ENCODE measurements at regions not wholly inside any gene's neighbourhood (a gene's known extent, or its start where the extent isn't known, plus 50 kb on each side); places are given as distances from the start of the nearest gene placed in this dataset.

DNA sequence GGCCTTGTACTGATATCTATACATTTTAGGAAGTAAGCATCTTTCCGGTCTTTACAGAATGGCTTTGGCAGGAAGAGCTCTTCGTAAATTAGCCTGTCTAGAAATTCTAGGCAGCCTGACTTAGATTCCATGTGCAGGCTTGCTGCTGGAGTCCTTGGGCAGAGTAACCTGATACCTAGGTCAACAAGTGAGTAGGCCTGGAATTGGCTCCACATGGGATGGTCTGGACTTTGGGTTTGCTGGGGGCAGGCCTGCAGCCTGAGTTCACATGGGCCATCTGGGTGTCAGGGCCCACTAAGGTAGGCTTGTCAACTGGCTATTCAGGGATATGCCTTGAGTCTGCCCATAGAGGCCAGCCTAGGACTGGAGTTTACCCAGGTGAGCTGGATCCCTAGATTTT is 59.6 kb upstream of the CYYR1 start:
- TF ChIP-seq ZNF792 (tag by site-specific recombination; IDR thresholded peaks at IDR 0.05): no peak
- TF ChIP-seq, protein P1, sequence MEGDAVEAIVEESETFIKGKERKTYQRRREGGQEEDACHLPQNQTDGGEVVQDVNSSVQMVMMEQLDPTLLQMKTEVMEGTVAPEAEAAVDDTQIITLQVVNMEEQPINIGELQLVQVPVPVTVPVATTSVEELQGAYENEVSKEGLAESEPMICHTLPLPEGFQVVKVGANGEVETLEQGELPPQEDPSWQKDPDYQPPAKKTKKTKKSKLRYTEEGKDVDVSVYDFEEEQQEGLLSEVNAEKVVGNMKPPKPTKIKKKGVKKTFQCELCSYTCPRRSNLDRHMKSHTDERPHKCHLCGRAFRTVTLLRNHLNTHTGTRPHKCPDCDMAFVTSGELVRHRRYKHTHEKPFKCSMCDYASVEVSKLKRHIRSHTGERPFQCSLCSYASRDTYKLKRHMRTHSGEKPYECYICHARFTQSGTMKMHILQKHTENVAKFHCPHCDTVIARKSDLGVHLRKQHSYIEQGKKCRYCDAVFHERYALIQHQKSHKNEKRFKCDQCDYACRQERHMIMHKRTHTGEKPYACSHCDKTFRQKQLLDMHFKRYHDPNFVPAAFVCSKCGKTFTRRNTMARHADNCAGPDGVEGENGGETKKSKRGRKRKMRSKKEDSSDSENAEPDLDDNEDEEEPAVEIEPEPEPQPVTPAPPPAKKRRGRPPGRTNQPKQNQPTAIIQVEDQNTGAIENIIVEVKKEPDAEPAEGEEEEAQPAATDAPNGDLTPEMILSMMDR (tag by site-specific recombination; IDR thresholded peaks at IDR 0.05): no peak
- TF ChIP-seq, protein P2, sequence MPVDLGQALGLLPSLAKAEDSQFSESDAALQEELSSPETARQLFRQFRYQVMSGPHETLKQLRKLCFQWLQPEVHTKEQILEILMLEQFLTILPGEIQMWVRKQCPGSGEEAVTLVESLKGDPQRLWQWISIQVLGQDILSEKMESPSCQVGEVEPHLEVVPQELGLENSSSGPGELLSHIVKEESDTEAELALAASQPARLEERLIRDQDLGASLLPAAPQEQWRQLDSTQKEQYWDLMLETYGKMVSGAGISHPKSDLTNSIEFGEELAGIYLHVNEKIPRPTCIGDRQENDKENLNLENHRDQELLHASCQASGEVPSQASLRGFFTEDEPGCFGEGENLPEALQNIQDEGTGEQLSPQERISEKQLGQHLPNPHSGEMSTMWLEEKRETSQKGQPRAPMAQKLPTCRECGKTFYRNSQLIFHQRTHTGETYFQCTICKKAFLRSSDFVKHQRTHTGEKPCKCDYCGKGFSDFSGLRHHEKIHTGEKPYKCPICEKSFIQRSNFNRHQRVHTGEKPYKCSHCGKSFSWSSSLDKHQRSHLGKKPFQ (tag by site-specific recombination; IDR thresholded peaks at IDR 0.05): no peak
- no peak for TF ChIP-seq ZNF416 (tag by site-specific recombination; IDR thresholded peaks at IDR 0.05)
- TF ChIP-seq ZNF514 (tag by site-specific recombination; IDR thresholded peaks at IDR 0.05): no peak
- TF ChIP-seq ZBTB1 (tag by site-specific recombination; IDR thresholded peaks at IDR 0.05): no peak
- no peak for TF ChIP-seq ZNF624 (tag by site-specific recombination; IDR thresholded peaks at IDR 0.05)
- no peak for TF ChIP-seq ZBTB7A (tag by site-specific recombination; IDR thresholded peaks at IDR 0.05; ENCODE audit: low read depth)
- no peak for TF ChIP-seq TRIM28 (IDR thresholded peaks at IDR 0.05; ENCODE audit: borderline replicate concordance, low read length)
- TF ChIP-seq, protein P3, sequence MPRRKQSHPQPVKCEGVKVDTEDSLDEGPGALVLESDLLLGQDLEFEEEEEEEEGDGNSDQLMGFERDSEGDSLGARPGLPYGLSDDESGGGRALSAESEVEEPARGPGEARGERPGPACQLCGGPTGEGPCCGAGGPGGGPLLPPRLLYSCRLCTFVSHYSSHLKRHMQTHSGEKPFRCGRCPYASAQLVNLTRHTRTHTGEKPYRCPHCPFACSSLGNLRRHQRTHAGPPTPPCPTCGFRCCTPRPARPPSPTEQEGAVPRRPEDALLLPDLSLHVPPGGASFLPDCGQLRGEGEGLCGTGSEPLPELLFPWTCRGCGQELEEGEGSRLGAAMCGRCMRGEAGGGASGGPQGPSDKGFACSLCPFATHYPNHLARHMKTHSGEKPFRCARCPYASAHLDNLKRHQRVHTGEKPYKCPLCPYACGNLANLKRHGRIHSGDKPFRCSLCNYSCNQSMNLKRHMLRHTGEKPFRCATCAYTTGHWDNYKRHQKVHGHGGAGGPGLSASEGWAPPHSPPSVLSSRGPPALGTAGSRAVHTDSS (tag by site-specific recombination; IDR thresholded peaks at IDR 0.05): no peak
- TF ChIP-seq, protein P4, sequence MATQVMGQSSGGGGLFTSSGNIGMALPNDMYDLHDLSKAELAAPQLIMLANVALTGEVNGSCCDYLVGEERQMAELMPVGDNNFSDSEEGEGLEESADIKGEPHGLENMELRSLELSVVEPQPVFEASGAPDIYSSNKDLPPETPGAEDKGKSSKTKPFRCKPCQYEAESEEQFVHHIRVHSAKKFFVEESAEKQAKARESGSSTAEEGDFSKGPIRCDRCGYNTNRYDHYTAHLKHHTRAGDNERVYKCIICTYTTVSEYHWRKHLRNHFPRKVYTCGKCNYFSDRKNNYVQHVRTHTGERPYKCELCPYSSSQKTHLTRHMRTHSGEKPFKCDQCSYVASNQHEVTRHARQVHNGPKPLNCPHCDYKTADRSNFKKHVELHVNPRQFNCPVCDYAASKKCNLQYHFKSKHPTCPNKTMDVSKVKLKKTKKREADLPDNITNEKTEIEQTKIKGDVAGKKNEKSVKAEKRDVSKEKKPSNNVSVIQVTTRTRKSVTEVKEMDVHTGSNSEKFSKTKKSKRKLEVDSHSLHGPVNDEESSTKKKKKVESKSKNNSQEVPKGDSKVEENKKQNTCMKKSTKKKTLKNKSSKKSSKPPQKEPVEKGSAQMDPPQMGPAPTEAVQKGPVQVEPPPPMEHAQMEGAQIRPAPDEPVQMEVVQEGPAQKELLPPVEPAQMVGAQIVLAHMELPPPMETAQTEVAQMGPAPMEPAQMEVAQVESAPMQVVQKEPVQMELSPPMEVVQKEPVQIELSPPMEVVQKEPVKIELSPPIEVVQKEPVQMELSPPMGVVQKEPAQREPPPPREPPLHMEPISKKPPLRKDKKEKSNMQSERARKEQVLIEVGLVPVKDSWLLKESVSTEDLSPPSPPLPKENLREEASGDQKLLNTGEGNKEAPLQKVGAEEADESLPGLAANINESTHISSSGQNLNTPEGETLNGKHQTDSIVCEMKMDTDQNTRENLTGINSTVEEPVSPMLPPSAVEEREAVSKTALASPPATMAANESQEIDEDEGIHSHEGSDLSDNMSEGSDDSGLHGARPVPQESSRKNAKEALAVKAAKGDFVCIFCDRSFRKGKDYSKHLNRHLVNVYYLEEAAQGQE (tag by site-specific recombination; IDR thresholded peaks at IDR 0.05): no peak
